Mucosa of rectum (tissue), 2 donors: ENCODE measurements at regions not wholly inside any gene's neighbourhood (a gene's known extent, or its start where the extent isn't known, plus 50 kb on each side); places are given as distances from the start of the nearest gene placed in this dataset.

Source experiments
- H3K27ac ChIP-seq, 2 donors: one replicate each; pipeline ENCODE4 v1.7.0; 2013; ENCODE audit warnings: inconsistent platforms in 2 of 2, low read depth in 2 of 2, low read length in 2 of 2
- H3K27me3 ChIP-seq, 2 donors: one replicate each; pipeline ENCODE4 v1.7.0; 2013; ENCODE audit warnings: low read length in 2 of 2; ENCODE audit not compliant: control insufficient read depth in 2 of 2, insufficient read depth in 2 of 2
- H3K36me3 ChIP-seq, 2 donors: one replicate each; pipeline ENCODE4 v1.7.0; 2013; ENCODE audit warnings: low read length in 2 of 2; ENCODE audit not compliant: control insufficient read depth in 2 of 2, insufficient read depth in 2 of 2
- H3K4me1 ChIP-seq, 2 donors: one replicate each; pipeline ENCODE4 v1.7.0; 2013; ENCODE audit warnings: low read length in 2 of 2, mild to moderate bottlenecking in 1 of 2; ENCODE audit not compliant: control insufficient read depth in 2 of 2, insufficient read depth in 2 of 2
- H3K4me3 ChIP-seq, 2 donors: one replicate each; pipeline ENCODE4 v1.7.0; 2013; ENCODE audit warnings: low read length in 2 of 2
- H3K9ac ChIP-seq, 2 donors: one replicate each; pipeline ENCODE4 v1.7.0; 2013; ENCODE audit warnings: low read length in 2 of 2, low read depth in 1 of 2, mild to moderate bottlenecking in 1 of 2
- H3K9me3 ChIP-seq, 2 donors: one replicate each; pipeline ENCODE4 v1.7.0; 2013; ENCODE audit warnings: low read length in 2 of 2; ENCODE audit not compliant: control insufficient read depth in 2 of 2
- donor health status: healthy.
- donor health status: Normal muscosa, but diverticular disease.

DNA sequence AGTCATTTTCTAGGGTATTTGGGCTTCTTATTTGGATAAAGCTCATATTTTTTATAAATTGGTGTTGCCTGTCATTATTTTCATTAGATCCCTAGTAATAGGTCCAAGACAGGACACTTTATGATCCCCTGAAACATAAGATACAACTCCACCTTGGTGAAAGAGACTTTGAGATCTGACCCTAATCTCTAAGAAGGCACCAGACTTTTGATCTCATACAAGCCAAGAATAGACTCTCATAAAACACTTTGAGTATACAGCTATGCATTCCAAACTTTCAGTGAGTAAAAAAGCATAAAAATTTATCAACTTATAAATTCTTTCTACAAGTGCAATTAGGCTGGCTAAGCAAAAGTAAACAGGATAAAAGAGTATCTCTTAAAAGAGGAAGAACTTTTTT, 451.2 kb downstream of the MN1 start:
- Histone ChIP-seq H3K36me3 (no peaks in the 10 kb centered on the region), H3K9ac (no peak overlapping the region), H3K27ac (no peak overlapping the region), H3K4me3 (no peak overlapping the region), H3K27me3 (no peaks in the 10 kb centered on the region), H3K9me3 (no peaks in the 10 kb centered on the region), H3K4me1 (no peaks in the 10 kb centered on the region)

DNA sequence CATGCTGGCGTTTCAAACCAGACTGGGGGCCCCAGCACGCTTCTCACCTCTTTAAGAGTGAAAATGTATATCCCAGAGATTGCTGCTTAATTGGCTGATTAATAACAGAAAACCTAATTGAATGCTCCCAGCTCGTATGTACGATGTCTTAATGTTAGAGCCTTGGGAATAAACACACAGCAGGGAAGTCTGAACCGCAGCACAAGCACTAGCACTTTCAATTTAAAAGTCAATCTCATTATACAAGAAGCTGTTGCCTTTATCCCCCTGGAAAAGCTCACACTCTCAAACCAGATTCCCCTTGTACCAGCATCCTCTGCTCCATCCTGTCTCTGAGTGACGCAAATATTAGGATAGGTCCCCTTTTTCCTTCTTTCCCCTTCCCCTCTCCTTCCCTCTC, 449.1 kb downstream of the MN1 start:
- no peaks in the 10 kb centered on the region for H3K36me3 ChIP-seq
- H3K9me3 ChIP-seq = peaks cover 0 to 4% of the 10 kb centered on the region in 2 donors
- no peak overlapping the region for H3K9ac ChIP-seq
- H3K4me1 ChIP-seq = no peaks in the 10 kb centered on the region
- no peak overlapping the region for H3K4me3 ChIP-seq
- H3K27me3 ChIP-seq = no peaks in the 10 kb centered on the region
- no peak overlapping the region for H3K27ac ChIP-seq

DNA sequence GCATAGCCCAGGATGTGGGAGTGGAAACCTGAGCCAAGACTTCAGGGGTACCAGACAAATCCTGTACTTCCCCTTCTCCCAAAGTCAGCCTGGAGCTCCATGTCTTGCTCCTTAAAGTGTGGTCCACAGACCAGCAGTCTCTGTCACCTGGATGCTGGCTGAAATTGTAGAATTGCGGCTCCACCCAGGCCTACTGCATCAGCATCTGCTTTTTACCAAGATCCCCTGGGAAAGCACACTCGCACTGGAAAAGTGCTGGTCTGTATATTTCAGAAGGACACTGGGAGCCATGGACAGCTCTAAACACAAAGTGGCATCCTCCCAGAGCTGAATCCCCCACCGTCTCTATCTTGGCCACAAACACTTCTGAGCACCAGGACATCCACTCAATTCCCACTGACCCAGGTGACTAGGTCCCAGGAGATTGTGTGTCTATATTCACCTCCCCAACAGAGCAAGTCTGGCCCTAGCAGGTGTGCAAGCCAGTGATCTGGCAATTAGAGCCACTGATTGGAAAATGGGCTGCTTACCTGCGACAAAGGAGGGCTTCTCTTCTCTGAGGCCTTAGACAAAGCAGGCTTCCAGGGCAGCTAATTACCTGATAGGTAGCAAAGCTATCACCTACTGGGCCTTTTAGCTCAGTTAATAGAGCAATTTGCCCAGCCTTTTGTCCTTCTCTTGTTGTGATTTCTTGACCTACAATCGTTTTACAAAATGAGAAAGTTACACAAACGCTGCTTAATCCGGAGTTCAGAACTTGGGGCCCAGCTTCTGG, 443.3 kb downstream of the MN1 start:
- no peak overlapping the region for H3K27ac ChIP-seq
- no peak overlapping the region for H3K9ac ChIP-seq
- no peak overlapping the region for H3K4me3 ChIP-seq
- no peaks in the 10 kb centered on the region for H3K27me3 ChIP-seq
- H3K4me1 ChIP-seq = no peaks in the 10 kb centered on the region
- peaks cover 0 to 4% of the 10 kb centered on the region in 2 donors for H3K9me3 ChIP-seq
- H3K36me3 ChIP-seq = no peaks in the 10 kb centered on the region

DNA sequence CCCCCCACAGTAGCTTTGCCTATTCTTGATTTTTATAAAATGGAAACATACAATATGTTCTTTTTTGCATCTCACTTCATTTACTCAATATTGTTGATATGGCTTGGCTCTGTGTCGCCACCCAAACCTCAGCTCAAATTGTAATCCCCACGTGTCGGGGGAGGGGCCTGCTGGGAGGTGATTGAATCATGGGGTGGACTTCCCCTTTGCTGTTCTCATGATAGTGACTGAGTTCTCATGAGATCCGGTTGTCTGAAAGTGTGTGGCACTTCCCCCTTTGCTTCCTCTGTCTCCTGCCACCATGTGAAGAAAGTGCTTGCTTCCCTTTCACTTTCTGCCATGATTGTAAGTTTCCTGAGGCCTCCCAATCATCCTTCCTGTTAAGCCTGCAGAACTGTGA, 431.3 kb downstream of the MN1 start:
- no peaks in the 10 kb centered on the region for H3K36me3 ChIP-seq
- H3K9ac ChIP-seq = no peak overlapping the region
- H3K9me3 ChIP-seq = no peaks in the 10 kb centered on the region
- H3K4me1 ChIP-seq = peaks cover 0 to 4% of the 10 kb centered on the region in 2 donors
- H3K4me3 ChIP-seq = no peak overlapping the region
- peaks cover 0 to 3% of the 10 kb centered on the region in 2 donors for H3K27me3 ChIP-seq
- H3K27ac ChIP-seq = no peak overlapping the region

DNA sequence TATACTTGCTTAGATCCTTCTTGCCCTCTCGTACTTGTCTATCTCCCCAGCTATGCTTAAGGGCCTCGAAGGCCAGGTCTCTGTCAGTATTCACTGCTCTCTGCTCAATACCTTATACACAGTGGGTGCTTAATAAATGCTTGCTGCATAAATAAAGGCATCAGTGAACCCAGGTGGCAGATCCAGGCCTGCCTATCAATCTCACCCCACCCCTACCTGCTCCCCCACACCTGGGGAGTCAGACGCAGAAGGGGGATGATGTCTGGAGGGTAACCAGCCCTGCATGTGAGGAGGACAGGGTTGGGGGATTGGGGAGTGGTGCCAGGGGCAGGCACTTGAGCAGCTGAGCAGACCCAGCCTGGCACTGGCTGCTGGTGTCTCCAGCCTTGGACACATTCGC, 430.6 kb downstream of the MN1 start:
- Histone ChIP-seq H3K27ac (no peak overlapping the region), H3K27me3 (peaks cover 0 to 3% of the 10 kb centered on the region in 2 donors), H3K36me3 (no peaks in the 10 kb centered on the region), H3K4me1 (peaks cover 0 to 4% of the 10 kb centered on the region in 2 donors), H3K9me3 (no peaks in the 10 kb centered on the region), H3K4me3 (no peak overlapping the region), H3K9ac (no peak overlapping the region)

DNA sequence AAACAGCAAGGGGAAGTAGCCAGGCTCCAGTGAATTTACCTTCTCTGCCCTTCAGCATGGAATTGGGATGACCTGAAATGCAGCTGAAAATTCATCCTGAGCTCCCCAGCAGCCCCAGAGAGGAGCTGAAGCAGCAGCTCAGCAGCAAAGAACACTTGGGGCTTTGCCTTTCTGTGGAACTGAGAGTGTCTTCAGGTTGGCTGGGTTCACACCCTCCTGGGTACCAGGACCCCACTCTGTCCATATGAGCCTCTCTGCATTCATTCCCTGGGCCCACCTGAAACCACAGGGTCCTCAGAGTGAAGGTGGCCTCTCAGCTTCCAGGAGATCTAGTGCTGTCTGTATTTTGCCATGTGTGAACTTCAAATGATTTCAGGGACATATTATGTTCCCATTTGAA, 429.2 kb downstream of the MN1 start:
- H3K9me3 ChIP-seq = no peaks in the 10 kb centered on the region
- no peak overlapping the region for H3K9ac ChIP-seq
- peaks cover 0 to 3% of the 10 kb centered on the region in 2 donors for H3K27me3 ChIP-seq
- no peaks in the 10 kb centered on the region for H3K36me3 ChIP-seq
- peaks cover 0 to 4% of the 10 kb centered on the region in 2 donors for H3K4me1 ChIP-seq
- no peak overlapping the region for H3K4me3 ChIP-seq
- no peak overlapping the region for H3K27ac ChIP-seq

DNA sequence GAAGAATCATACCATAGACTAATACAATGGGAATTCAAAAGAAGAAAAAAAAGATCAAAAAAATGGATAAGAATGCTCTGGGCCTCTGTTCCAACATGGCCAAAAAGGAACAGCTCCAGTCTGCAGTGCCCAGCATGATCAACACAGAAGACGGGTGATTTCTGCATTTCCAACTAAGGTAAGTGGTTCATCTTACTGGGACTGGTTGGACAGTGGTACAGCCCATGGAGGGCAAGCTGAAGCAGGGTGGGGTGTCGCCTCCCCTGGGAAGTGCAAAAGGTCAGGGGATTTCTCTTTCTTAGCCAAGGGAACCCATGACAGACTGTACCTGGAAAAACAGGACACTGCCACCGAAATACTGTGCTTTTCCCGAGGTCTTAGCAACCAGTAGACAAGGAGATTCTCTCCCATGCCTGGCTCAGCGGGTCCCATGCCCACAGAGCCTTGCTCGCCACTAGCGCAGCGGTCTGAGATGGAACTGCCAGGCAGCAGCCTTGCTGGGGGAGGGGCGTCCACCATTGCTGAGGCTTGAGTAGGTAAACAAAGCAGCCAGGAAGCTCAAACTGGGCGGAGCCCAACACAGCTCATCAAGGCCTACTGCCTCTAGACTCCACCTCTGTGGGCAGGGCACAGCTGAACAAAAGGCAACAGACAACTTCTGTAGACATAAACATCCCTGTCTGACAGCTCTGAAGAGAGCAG, 428.4 kb downstream of the MN1 start:
- Histone ChIP-seq H3K27me3 (no peaks in the 10 kb centered on the region), H3K36me3 (no peaks in the 10 kb centered on the region)

DNA sequence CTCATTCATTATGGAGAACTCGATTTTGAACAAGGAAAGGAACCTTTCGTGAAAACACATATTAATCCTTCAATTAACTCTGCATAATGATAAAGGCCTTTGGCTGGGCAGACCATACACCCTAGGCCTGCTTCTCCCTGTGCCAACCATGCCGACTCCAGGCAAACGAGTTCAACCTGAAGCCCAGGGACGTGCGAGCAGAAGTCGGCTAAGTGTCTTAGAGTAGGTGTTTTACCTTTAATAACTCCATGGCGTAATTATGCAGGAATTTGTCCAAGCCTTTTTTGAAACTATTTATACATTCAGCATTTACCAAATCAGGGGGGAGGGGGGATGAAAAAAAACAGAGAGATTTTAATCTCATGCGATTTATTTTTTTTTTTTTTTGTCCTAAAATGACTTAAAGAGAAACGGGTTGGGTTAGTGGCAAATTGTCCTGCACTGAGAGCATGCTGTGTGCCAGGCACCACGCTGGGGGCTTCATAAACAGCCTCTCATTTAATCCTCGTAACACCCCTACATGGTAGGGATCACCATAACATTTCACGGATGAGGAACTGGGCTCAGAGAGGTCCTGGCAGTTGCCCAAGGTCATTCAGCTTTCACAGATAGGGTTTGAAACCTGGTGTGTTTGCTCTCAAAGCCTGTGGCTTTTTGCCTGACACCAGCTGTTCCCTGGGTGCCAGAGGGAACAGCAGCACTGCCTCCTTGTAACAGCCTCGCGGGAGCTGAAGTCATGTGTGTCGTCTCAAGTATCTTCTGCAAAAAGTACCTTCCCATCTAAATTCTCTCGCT, 423.9 kb downstream of the MN1 start:
- Histone ChIP-seq H3K4me3 (no peak overlapping the region), H3K4me1 (peaks cover 0 to 4% of the 10 kb centered on the region in 2 donors), H3K9me3 (no peaks in the 10 kb centered on the region), H3K9ac (no peak overlapping the region), H3K27me3 (no peaks in the 10 kb centered on the region), H3K36me3 (no peaks in the 10 kb centered on the region), H3K27ac (no peak overlapping the region)

More for the DNA sequence above, 428.4 kb downstream of the MN1 start:
- H3K9me3 ChIP-seq = no peaks in the 10 kb centered on the region
- H3K4me3 ChIP-seq = peak overlapping the region in 1 of 2 donors; percentile 41
- no peak overlapping the region for H3K27ac ChIP-seq
- no peak overlapping the region for H3K9ac ChIP-seq
- peaks cover 0 to 4% of the 10 kb centered on the region in 2 donors for H3K4me1 ChIP-seq

DNA sequence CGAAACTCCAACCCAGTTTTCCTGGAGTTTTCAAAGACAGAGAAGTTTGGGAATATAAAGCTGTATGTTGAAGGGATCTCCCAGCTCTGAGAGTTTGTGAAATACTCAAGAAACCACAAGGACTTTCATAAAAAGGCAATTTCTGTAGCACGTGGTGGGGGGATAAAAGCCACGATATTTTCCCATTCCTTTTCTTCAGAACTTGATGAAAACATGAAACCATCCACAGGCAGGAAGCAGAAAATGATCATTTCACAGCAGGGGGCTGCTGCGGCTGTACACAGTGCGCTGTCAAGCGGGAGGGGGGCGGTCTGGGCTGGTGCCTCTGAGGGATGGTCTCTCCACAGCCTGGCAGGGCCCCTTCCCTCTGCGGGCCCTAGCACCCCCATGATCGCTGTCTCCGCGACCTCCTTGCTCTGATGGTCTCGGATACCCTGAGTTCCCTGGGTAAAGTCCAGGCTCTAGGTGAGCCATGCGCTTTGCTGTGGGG, 423.2 kb downstream of the MN1 start:
- H3K9ac ChIP-seq = no peak overlapping the region
- H3K27ac ChIP-seq = no peak overlapping the region
- no peaks in the 10 kb centered on the region for H3K9me3 ChIP-seq
- no peak overlapping the region for H3K4me3 ChIP-seq
- peaks cover 0 to 2% of the 10 kb centered on the region in 2 donors for H3K27me3 ChIP-seq
- H3K4me1 ChIP-seq = no peaks in the 10 kb centered on the region
- no peaks in the 10 kb centered on the region for H3K36me3 ChIP-seq

DNA sequence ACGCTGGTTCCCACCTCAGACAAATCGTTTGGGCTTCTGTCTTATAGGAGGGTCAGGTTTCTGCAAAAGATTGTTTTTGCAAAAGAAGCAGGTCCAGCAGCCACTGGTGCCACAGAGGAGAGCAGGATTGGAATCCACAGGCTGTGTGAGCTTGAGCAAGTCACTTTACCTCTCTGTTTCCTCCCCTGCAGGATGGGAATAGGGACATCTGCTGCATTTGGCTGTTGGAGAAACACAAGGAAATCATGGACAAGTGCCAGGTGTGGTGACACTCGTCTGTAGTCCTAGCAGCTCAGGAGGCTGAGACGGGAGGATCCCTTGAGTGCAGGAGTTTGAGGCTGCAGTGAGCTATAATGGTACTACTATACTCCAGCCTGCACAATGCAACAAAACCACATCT, 422.6 kb downstream of the MN1 start:
- peaks cover 0 to 2% of the 10 kb centered on the region in 2 donors for H3K27me3 ChIP-seq
- H3K36me3 ChIP-seq = no peaks in the 10 kb centered on the region
- no peak overlapping the region for H3K4me3 ChIP-seq
- no peaks in the 10 kb centered on the region for H3K4me1 ChIP-seq
- H3K9me3 ChIP-seq = no peaks in the 10 kb centered on the region
- H3K9ac ChIP-seq = no peak overlapping the region
- no peak overlapping the region for H3K27ac ChIP-seq
